Erythroblast (primary cell): ENCODE measurements at regions not wholly inside any gene's neighbourhood (a gene's known extent, or its start where the extent isn't known, plus 50 kb on each side); places are given as distances from the start of the nearest gene placed in this dataset.

Source experiments
- GATA1 ChIP-seq: IDR thresholded peaks from 2 replicates; pipeline ENCODE4 v1.6.1; 2011; ENCODE audit warnings: low read depth, mild to moderate bottlenecking, control low read depth, low read length, moderate library complexity
- POLR2A ChIP-seq: IDR thresholded peaks from 2 replicates; pipeline ENCODE4 v1.6.1; 2011; ENCODE audit warnings: mild to moderate bottlenecking, low read length

DNA sequence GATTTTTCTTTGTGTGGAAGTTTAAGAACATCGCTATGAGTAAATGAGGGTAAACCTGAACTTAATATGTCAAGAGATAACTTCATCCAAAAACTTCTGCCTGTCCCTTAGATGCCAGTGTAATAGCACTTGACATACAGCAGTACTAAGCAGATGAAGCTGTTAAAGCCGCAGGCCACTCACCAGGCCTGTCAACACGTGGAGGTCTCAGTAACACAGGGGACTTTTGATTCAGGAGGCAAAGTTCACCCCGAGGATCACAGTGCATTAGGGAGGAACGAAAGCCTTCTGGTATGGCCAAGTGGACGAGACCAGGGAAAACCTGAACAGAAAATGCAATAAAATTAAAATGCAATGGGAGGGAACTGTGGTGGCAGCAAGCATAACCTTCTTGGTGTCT is 235.7 kb downstream of the CHD9NB start:
- TF ChIP-seq POLR2A = no peak
- TF ChIP-seq GATA1 = no peak
